ENCODE measurements at regions not wholly inside any gene's neighbourhood (a gene's known extent, or its start where the extent isn't known, plus 50 kb on each side); places are given as distances from the start of the nearest gene placed in this dataset.
A peak's percentile ranks its signal among the peaks of the same experiment; 100 is the strongest.

DNA sequence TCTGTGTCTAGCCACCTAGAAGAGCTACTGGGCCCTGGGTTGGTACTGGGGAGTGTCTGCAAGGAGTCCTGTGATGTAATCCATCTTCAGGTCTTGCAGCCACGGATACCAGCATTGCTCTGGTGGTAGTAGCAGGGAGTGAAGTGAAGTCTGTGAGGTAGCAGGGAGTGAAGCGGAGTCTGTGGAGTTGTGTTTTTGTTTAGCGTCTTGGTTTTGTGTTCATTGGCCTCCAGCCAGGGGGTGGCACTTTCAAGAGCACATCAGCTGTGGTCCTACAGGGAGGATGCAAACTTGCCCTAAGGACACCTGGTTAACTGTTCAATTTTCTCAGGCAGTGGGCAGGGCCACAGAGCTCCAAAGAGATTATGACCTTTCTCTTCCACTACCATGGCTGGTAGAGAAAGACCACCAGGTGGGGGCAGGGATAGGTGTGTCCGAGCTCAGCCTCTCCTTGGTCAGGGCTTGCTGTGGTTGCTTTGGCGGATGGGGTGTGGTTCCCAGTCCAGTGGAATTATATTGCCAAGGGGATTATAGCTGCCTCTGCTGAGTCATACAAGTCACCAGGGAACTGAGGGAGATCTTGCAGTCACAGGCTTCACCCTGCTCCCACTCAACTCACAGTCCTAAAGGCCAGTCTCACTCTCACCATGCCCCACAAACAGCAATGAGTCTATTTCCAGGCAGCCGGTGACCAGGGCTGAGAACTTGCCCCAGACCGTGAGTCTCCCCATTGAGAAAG lies 424.7 kb downstream of the ZBBX start:
- CTCF ChIA-PET, result interaction anchor here (0.6 kb wide), 1 partner anchor 416 kb away, joined by 3 read pairs; no protein-coding TSS in a partner anchor
- TF ChIP-seq, protein P1, sequence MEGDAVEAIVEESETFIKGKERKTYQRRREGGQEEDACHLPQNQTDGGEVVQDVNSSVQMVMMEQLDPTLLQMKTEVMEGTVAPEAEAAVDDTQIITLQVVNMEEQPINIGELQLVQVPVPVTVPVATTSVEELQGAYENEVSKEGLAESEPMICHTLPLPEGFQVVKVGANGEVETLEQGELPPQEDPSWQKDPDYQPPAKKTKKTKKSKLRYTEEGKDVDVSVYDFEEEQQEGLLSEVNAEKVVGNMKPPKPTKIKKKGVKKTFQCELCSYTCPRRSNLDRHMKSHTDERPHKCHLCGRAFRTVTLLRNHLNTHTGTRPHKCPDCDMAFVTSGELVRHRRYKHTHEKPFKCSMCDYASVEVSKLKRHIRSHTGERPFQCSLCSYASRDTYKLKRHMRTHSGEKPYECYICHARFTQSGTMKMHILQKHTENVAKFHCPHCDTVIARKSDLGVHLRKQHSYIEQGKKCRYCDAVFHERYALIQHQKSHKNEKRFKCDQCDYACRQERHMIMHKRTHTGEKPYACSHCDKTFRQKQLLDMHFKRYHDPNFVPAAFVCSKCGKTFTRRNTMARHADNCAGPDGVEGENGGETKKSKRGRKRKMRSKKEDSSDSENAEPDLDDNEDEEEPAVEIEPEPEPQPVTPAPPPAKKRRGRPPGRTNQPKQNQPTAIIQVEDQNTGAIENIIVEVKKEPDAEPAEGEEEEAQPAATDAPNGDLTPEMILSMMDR (IDR thresholded peaks at IDR 0.05; ENCODE audit: unreplicated experiment), result no peak
- peak; percentile 21 for DNase-seq (ENCODE audit: unreplicated experiment)
- POLR2A ChIA-PET, result no interaction called here
- H3K4me3 Mint-ChIP-seq (ENCODE audit: unreplicated experiment), result no peak overlapping the region
- no peaks in the 10 kb centered on the region for H3K36me3 Mint-ChIP-seq (ENCODE audit: insufficient read depth, unreplicated experiment)
- H3K4me1 Mint-ChIP-seq (ENCODE audit: insufficient read depth, unreplicated experiment), result no peaks in the 10 kb centered on the region
- no peaks in the 10 kb centered on the region for H3K27me3 Mint-ChIP-seq (ENCODE audit: insufficient read depth, unreplicated experiment)
- no peak overlapping the region for H3K27ac Mint-ChIP-seq (ENCODE audit: low read depth, unreplicated experiment)
- no TSS peak for BruUV-seq (replicated peaks)
- intact Hi-C loops (cut with micrococcal nuclease), result no loop called here
- peaks cover 7% of the 10 kb centered on the region for H3K9me3 Mint-ChIP-seq (ENCODE audit: unreplicated experiment)

- no peaks in the 10 kb centered on the region for H3K9me3 Mint-ChIP-seq (ENCODE audit: unreplicated experiment)
- ChIA-PET POLR2A (no interaction called here), CTCF (no interaction called here)
- intact Hi-C loops (cut with micrococcal nuclease), result no loop called here
- no peaks in the 10 kb centered on the region for H3K27me3 Mint-ChIP-seq (ENCODE audit: insufficient read depth, unreplicated experiment)
- no TSS peak for BruUV-seq (replicated peaks)
- H3K4me3 Mint-ChIP-seq (ENCODE audit: unreplicated experiment), result no peak overlapping the region
- no peaks in the 10 kb centered on the region for H3K4me1 Mint-ChIP-seq (ENCODE audit: insufficient read depth, unreplicated experiment)
- no peaks in the 10 kb centered on the region for H3K36me3 Mint-ChIP-seq (ENCODE audit: insufficient read depth, unreplicated experiment)
- DNase-seq (ENCODE audit: unreplicated experiment), result no peak
- H3K27ac Mint-ChIP-seq (ENCODE audit: low read depth, unreplicated experiment), result no peak overlapping the region
- TF ChIP-seq, protein P1 (IDR thresholded peaks at IDR 0.05; ENCODE audit: unreplicated experiment), result no peak
Measured at GRCh38 chr3:166934879-166935278, 445.2 kb downstream of the ZBBX start.

DNA sequence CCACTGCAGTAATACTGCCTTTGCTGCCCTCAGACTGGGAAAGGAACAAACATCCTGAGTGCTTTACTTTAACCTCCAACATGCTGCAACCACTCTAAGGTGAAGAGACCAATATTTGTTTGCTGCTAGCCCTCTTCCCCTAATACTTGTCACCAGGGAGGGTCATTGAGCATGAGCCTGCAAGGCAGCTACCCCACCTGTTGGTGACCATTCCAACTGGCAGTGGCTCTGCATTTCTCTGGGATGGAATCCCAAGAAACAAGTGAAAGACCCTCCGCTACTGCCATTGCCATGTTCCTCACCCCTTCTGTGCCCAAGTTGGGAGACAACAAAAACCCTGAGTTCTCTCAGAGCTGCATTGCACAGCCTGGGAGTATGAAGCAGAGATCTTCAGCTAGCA lies 462.7 kb downstream of the ZBBX start:
- no peak overlapping the region for H3K27ac Mint-ChIP-seq (ENCODE audit: low read depth, unreplicated experiment)
- ChIA-PET CTCF (interaction anchor here (0.6 kb wide), 1 partner anchor 655 kb away, joined by 3 read pairs; no protein-coding TSS in a partner anchor), POLR2A (no interaction called here)
- H3K9me3 Mint-ChIP-seq (ENCODE audit: unreplicated experiment), result peaks cover 33% of the 10 kb centered on the region
- H3K36me3 Mint-ChIP-seq (ENCODE audit: insufficient read depth, unreplicated experiment), result no peaks in the 10 kb centered on the region
- BruUV-seq (replicated peaks), result no TSS peak
- no peaks in the 10 kb centered on the region for H3K27me3 Mint-ChIP-seq (ENCODE audit: insufficient read depth, unreplicated experiment)
- no peak overlapping the region for H3K4me3 Mint-ChIP-seq (ENCODE audit: unreplicated experiment)
- DNase-seq (ENCODE audit: unreplicated experiment), result no peak
- intact Hi-C loops (cut with micrococcal nuclease), result no loop called here
- no peaks in the 10 kb centered on the region for H3K4me1 Mint-ChIP-seq (ENCODE audit: insufficient read depth, unreplicated experiment)
- TF ChIP-seq, protein P1 (IDR thresholded peaks at IDR 0.05; ENCODE audit: unreplicated experiment), result no peak

DNA sequence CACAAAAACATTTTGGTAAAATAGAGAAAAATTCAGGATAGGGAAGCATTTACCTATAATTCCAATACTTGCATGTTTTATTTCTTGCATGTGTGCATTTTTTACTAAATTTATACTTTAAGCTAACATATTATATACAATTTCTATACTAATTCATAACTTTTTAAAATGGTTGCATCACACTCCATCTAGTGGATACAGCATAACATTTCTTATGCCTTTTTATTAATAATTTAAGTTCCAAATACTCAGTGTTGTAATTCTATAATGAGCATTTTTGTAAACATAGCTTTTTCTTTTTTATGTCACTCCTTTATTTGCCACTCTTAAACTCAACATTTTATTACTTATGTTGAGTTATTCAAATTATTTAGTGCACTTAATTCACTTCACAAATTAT lies 477.7 kb downstream of the ZBBX start:
- intact Hi-C loops (cut with micrococcal nuclease), result loop anchor here (2.0 kb wide), 1 partner anchor 890 kb away; no protein-coding TSS in a partner anchor
- POLR2A ChIA-PET, result no interaction called here
- Mint-ChIP-seq H3K4me3 (ENCODE audit: unreplicated experiment) (no peak overlapping the region), H3K36me3 (ENCODE audit: insufficient read depth, unreplicated experiment) (no peaks in the 10 kb centered on the region), H3K27me3 (ENCODE audit: insufficient read depth, unreplicated experiment) (no peaks in the 10 kb centered on the region), H3K9me3 (ENCODE audit: unreplicated experiment) (peaks cover 7% of the 10 kb centered on the region), H3K27ac (ENCODE audit: low read depth, unreplicated experiment) (no peak overlapping the region), H3K4me1 (ENCODE audit: insufficient read depth, unreplicated experiment) (peaks cover 7% of the 10 kb centered on the region)
- CTCF ChIA-PET, result interaction anchor here (0.6 to 1.4 kb wide), 5 partner anchors 9 to 1649 kb away, joined by 3 to 5 read pairs (median 3); no protein-coding TSS in a partner anchor
- DNase-seq (ENCODE audit: unreplicated experiment), result no peak
- no TSS peak for BruUV-seq (replicated peaks)
- TF ChIP-seq, protein P1 (IDR thresholded peaks at IDR 0.05; ENCODE audit: unreplicated experiment), result peak; percentile 18
